DLD1 (cell line): ENCODE measurements at regions not wholly inside any gene's neighbourhood (a gene's known extent, or its start where the extent isn't known, plus 50 kb on each side); places are given as distances from the start of the nearest gene placed in this dataset.
"Not testable (repeated sequence)": the region's sequence is repeated elsewhere in the genome, so short reads cannot be mapped to it uniquely, and the experiment has no call there.

Source experiments
- in situ Hi-C: cut with HindIII; loops from 2 replicates; pipeline ENCODE4 v1.10.0; 2017; ENCODE audit warnings: low sequenced_read_pairs

GRCh38 chr17:63075969-63076368, 109.9 kb downstream of the TANC2 start:
- in situ Hi-C loops, result no loop called here

DNA sequence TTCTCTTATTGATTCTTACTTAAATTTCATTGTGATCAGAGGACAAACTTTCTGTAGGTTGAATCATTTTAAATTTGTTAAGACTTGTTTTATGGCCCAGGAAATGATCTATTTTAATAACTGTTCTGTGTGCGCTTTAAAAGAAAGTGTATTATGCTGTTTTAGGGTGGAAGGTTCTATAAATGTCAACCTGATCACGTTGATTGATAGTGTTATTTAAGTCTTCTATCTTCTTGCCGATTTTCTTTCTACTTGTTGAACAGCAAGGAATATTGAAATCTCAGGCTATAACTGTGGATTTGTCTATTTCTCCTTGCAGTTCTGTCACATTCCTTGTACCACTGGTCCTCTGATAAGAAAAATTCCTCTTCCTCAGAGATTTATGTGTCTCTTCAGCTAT, 112.7 kb downstream of the TANC2 start:
- in situ Hi-C loops, result no loop called here

DNA sequence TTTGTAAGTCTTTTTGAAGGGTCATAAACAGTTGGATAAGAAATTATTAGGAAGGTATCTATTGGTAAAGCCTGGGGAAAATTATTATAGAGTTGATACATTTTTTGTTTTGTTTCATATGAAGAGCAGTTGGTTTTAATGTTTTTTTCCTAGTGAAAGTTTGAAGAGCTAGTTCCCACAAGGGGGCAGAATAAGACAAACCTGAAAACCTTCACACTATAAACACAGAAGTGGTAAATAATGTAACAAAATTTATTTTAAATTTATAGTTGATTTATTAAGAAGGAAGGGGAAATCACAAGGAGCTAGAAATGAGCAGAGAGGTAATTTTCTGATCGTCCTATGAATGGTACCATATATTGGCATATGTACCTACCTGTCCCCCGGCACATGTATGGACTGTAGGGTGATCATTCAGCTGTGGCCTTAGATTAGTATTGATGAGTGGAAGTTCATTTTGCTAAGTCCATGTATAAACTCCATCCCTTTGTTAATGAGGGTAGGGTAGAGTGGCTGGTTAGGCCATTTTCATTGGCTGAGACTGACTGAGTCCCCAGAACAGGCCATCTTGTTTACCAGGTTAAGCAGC, 116.3 kb downstream of the TANC2 start:
- in situ Hi-C loops, result no loop called here

DNA sequence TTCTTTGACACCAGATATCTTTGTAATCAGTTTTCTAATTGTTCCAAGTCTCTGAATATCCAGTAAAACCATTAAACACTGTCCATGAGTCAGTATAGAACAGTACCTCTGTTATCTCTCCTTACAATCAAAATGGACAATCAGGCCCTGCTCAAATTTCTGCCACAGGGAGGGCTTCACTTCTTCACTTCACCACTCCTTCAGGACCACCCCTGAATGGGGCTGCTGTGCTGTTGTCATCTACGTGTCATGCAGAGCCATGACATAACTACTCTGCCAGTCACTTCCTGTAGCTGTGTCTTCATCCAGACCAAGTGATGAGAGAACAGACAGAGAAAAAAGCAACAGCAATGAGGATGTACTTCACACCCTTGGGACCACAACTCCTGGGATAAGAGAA, 116.9 kb downstream of the TANC2 start:
- in situ Hi-C loops, result no loop called here

DNA sequence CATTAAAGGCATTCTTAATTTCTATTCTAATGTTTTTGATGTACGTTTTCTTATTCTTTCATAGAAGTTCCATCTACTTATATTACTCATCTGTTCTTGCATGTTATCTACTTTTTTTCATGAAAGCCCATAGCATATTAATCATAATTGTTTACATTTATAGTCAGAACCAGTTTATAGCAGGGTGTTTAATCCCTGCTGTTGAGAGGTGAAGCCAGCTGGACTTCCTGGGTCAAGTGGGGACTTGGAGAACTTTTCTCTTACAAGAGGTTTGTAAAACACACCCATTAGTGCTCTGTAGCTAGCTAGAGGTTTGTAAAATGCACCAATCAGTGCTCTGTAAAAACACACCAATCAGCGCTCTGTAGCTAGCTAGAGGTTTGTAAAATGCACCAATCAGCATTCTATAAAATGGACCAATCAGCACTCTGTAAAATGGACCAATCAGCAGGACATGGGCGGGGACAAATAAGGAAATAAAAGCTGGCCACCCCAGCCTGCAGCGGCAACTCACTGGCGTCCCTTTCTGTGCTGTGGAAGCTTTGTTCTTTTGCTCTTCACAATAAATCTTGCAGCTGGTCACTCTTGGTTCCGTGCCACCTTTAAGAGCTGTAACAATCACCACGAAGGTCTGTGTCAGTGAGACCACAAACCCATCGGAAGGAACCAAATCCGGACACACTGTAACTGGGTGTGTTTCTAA, 120.6 kb downstream of the TANC2 start:
- in situ Hi-C loops, result no loop called here

DNA sequence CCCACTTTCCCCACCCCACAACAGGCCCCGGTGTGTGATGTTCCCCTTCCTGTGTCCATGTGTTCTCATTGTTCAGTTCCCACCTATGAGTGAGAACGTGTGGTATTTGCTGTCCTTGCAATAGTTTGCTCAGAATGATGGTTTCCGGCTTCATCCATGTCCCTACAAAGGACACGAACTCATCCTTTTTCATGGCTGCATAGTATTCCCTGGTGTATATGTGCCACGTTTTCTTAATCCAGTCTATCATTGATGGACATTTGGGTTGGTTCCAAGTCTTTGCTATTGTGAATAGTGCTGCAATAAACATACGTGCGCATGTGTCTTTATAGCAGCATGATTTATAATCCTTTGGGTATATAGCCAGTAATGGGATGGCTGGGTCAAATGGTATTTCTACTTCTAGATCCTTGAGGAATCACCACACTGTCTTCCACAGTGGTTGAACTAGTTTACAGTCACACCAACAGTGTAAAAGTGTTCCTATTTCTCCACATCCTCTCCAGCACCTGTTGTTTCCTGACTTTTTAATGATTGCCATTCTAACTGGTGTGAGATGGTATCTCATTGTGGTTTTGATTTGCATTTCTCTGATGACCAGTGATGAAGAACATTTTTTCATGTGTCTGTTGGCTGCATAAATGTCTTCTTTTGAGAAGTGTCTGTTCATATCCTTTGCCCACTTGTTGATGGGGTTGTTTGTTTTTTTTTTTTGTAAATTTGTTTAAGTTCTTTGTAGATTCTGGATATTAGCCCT, 124.5 kb downstream of the TANC2 start:
- in situ Hi-C loops, result not testable (repeated sequence)

GRCh38 chr17:63091909-63092308, 125.9 kb downstream of the TANC2 start:
- in situ Hi-C loops, result not testable (repeated sequence)

DNA sequence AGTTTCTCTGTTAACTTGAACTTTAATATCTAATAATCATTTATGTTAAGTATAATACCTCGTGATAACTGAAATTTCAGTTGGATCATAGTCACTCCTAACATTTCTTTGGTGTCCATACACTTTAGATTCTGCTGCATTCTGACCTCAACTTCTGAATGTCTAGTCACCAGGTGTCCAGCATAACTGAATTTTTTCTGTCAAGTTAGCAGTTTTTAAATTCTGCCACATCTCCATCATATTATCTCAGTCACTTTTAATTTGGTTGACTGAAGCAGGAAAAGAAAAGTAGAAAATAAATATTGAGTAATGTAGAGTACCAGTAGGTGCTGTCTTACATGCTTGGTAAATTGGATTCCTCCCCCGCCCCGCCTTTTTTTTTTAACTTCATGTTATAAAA, 128.6 kb downstream of the TANC2 start:
- in situ Hi-C loops, result no loop called here

- in situ Hi-C loops, result no loop called here
Observed at GRCh38 chr17:63095459-63095858, 129.4 kb downstream of the TANC2 start.

DNA sequence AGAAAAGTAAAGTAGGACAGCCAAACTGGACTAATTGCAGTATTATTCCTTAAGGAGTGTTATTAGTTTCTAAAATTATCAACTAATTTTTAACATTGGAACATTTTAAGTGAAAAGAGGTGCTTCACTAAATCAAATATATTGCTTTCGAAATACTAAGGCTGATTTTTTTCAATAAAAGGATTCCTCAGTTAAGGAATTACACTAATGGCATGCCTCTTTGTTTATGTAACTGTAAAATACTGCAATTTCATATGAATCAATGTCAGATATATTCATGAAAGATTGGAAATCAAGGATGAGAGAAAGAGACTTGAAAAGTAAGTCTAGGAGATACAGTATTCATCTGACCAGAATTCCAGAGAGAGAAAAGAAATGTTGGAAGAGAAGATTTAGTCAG, 129.8 kb downstream of the TANC2 start:
- in situ Hi-C loops, result no loop called here

GRCh38 chr17:63096426-63096825, 130.4 kb downstream of the TANC2 start:
- in situ Hi-C loops, result no loop called here

- in situ Hi-C loops, result no loop called here
Observed at GRCh38 chr17:63099425-63099824, 133.4 kb downstream of the TANC2 start.

GRCh38 chr17:63102034-63102433, 136.0 kb downstream of the TANC2 start:
- in situ Hi-C loops, result loop anchor here (25.0 kb wide), 2 partner anchors 135 to 285 kb away; no protein-coding TSS in a partner anchor

- in situ Hi-C loops, result loop anchor here (25.0 kb wide), 2 partner anchors 131 to 281 kb away; no protein-coding TSS in a partner anchor
Observed at GRCh38 chr17:63106050-63106449, 140.0 kb downstream of the TANC2 start.

DNA sequence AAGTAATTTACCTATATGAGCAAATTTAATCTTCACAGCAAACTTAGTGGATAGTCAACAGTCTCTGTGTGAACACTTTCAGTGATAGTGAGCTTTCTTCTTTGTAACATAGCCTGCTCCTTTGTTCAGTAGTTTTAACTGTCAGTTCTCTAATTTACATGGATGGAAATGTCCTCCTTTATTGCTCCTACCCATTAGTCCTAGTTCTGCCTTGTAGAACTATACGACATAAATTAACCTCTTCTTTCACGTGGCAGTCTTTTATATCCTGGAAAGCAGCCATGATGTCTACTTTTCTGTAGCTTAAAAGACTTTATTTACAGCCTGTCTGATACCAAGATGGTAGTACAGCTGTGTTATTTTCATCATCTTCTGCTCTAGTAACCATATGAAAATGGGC, 143.6 kb downstream of the TANC2 start:
- in situ Hi-C loops, result loop anchor here (25.0 kb wide), 2 partner anchors 128 to 278 kb away; no protein-coding TSS in a partner anchor

- in situ Hi-C loops, result loop anchor here (25.0 kb wide), 2 partner anchors 124 to 274 kb away; no protein-coding TSS in a partner anchor
Observed at GRCh38 chr17:63113167-63113566, 147.1 kb downstream of the TANC2 start.

- in situ Hi-C loops, result loop anchor here (25.0 kb wide), 2 partner anchors 121 to 271 kb away; no protein-coding TSS in a partner anchor
Observed at GRCh38 chr17:63116228-63116627, 150.2 kb downstream of the TANC2 start.

- in situ Hi-C loops, result loop anchor here (25.0 kb wide), 2 partner anchors 120 to 270 kb away; no protein-coding TSS in a partner anchor
Observed at GRCh38 chr17:63116967-63117830, 151.2 kb downstream of the TANC2 start.

- in situ Hi-C loops, result loop anchor here (25.0 kb wide), 2 partner anchors 117 to 267 kb away; no protein-coding TSS in a partner anchor
Observed at GRCh38 chr17:63120406-63120805, 154.4 kb downstream of the TANC2 start.

DNA sequence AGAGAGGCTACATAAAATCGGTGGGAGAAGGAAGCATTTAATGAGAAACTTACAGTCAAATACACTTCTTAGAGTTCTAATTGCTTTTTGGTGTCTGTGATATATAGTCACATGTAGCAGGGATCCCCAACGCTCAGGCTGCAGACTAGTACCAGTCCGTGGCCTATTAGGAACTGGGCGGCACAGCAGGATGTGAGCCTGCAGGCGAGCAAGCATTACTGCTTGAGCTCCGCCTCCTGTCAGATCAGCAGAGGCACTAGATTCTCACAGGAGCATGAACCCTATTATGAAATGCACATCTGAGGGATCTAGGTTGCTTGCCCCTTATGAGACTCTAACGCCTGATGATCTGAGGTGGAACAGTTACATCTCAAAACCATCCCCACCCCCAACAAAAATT, 158.5 kb downstream of the TANC2 start:
- in situ Hi-C loops, result loop anchor here (25.0 kb wide), 2 partner anchors 113 to 263 kb away; no protein-coding TSS in a partner anchor
